ENCODE measurements at regions not wholly inside any gene's neighbourhood (a gene's known extent, or its start where the extent isn't known, plus 50 kb on each side); places are given as distances from the start of the nearest gene placed in this dataset.

DNA sequence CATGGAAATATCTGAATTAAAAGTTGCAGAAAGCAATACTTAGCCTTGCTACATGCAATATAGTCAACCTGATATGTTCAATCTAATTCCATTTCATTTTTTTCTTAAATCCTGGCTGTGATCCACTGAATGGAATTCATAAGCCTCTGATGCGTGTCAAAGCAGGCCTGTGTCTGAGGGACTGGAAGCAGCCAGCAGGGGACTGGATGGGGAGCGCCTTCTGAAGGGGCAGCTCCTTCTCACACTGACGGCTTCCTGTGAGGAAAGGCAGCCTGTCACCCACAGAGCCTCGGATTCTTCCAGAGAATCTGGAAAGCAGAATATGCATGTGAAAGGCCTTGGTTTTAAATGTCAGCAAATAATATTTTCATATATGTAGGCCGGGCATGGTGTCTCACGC, 73.5 kb downstream of the KCNF1 start:
- no peak for DNase-seq (ENCODE audit: low read depth in 2 of 2)

- DNase-seq (ENCODE audit: low read depth in 2 of 2) = no peak
These were observed 74.3 kb downstream of the KCNF1 start for GRCh38 chr2:10985901-10986535.

GRCh38 chr2:10987439-10987838, 75.7 kb downstream of the KCNF1 start:
- no peak for DNase-seq (ENCODE audit: low read depth in 2 of 2)

DNA sequence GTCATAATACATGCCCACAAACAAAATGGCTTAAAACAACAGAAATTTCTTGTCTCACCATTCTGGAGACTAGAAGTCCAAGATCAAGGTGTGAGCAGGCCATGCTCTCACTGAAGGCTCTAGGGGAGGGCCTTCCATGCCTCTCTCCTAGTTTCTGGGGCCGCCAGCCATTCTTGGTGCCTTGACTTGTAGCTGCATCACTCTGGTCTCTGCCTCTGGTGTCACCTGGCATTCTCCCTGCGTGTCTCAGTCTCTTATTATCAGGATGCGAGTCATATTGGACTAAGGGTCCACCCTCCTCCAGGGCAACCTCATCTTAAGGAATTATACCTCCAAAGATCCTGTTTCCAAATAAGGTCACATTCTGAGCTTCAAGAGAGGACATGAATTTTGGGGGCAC, 76.1 kb downstream of the KCNF1 start:
- no peak for DNase-seq (ENCODE audit: low read depth in 2 of 2)

DNA sequence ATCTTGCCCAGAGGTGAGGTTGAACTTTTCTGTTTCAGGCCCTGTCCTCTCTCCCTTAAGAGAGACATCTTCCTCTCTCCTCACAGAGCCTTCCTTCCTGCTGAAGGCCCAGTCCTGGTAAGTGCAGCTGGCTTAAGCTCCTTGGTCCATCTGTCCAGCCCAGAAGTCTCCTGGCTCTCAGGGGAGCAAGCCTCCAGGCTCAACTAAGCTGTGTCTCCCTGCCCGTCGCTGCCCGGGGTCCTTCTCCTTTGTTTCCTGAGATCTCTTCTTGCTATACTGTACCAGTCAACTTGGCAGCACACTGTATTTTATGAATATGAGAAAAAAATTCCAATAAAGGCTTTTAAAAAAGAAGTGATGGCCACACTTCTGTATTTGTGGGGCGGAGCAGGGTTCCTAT, 77.4 kb downstream of the KCNF1 start:
- no peak for DNase-seq (ENCODE audit: low read depth in 2 of 2)

GRCh38 chr2:10989782-10990181, 78.0 kb downstream of the KCNF1 start:
- DNase-seq (ENCODE audit: low read depth in 2 of 2) = no peak

DNA sequence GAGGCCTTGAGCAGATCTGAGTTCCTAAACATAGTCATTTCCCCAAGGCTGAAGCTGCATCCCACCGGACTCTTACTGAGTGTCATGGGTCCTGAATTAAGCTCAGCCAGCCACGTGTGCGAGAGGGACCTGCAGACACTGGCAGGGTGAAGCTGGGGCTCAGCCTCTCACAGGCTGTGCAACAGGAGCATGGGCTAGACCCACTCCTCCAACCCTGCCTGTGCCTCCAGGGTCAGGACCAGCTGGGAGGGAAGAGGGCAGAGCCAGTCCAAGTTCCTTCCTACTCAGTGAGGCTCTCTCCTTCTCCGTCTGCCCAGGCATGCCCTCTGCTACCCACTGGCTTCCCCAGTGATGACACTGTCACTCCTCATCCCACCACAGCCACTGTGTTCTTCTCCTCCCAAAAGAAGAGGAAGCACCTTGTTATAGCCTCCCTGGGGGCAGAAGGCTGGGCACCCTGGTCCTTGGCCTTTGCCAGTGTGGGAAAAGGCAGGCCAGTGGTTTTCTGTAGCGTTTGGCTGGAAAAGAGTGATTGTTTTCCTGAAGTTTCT, 78.9 kb downstream of the KCNF1 start:
- no peak for DNase-seq (ENCODE audit: low read depth in 2 of 2)

GRCh38 chr2:10992023-10992791, 80.5 kb downstream of the KCNF1 start:
- DNase-seq (ENCODE audit: low read depth in 2 of 2) = no peak

- no peak for DNase-seq (ENCODE audit: low read depth in 2 of 2)
These were observed 81.3 kb downstream of the KCNF1 start for GRCh38 chr2:10993001-10993481.

- no peak for DNase-seq (ENCODE audit: low read depth in 2 of 2)
These were observed 83.7 kb downstream of the KCNF1 start for GRCh38 chr2:10995366-10995970.

- DNase-seq (ENCODE audit: low read depth in 2 of 2) = peak; percentile 14 to 75
These were observed 92.5 kb downstream of the KCNF1 start for GRCh38 chr2:11004199-11004598.

- no peak for DNase-seq (ENCODE audit: low read depth in 2 of 2)
These were observed 93.3 kb downstream of the KCNF1 start for GRCh38 chr2:11005032-11005431.

- no peak for DNase-seq (ENCODE audit: low read depth in 2 of 2)
These were observed 94.5 kb downstream of the KCNF1 start for GRCh38 chr2:11006191-11006590.

DNA sequence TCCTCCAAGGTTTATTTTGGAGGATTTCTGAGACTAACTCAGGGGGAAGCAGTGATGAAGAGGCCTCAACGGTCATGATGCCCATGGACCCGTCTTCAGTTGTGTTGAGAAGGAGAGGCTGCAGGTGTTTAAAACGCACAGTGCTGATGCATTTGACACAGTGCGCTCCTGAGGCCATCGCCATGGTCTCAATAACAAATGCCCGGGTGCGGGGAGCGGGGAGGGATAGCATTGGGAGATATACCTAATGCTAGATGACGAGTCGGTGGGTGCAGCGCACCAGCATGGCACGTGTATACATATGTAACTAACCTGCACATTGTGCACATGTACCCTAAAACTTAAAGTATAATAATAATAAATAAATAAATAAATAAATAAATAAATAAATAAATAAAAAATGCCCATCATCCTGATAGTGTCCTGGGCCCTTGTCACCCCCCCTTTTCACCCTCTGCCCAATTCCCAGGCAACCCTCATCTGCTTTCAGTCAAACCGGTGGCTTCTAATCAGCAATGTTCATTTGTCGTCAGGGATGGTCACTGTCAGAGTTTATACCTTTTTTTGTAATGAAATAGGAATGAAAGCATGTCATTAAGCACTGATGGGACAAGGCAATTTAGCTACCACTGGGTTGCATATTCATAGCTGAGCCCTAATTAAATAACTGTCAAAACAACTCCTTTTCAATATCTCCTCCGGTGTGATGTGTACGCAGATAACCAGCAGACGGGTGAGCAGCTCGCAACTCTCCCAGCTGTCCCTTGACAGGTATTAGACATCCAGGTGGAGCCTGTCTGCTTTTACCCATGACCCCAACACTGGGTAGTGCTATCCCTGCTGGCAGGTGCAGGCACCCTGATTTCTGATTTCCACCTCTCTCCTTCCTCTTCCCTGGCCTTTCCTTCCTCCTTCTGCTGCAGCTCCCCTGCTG, 95.9 kb downstream of the KCNF1 start:
- DNase-seq (ENCODE audit: low read depth in 2 of 2) = no peak

- DNase-seq (ENCODE audit: low read depth in 2 of 2) = no peak
These were observed 97.0 kb downstream of the KCNF1 start for GRCh38 chr2:11008773-11009172.

DNA sequence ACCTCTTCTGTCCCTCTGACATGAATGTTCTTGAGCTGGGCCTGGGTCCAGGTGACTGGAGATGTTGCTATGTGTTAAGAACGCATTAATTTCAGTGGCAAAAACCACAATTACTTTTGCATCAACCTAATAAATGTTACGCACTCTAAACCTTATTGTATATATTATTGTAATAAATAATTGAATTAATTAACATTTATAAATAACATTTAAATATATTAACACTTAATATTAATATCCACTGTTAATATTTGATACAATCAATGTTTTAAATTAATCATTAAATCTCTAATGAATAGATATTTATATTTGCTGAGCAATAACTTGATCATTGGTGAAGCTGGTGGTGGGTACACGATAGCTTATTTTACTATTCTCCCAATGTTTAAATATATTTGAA, 97.4 kb downstream of the KCNF1 start:
- no peak for DNase-seq (ENCODE audit: low read depth in 2 of 2)

- no peak for DNase-seq (ENCODE audit: low read depth in 2 of 2)
These were observed 98.2 kb downstream of the KCNF1 start for GRCh38 chr2:11009891-11010290.

GRCh38 chr2:11011359-11011758, 99.6 kb downstream of the KCNF1 start:
- no peak for DNase-seq (ENCODE audit: low read depth in 2 of 2)

DNA sequence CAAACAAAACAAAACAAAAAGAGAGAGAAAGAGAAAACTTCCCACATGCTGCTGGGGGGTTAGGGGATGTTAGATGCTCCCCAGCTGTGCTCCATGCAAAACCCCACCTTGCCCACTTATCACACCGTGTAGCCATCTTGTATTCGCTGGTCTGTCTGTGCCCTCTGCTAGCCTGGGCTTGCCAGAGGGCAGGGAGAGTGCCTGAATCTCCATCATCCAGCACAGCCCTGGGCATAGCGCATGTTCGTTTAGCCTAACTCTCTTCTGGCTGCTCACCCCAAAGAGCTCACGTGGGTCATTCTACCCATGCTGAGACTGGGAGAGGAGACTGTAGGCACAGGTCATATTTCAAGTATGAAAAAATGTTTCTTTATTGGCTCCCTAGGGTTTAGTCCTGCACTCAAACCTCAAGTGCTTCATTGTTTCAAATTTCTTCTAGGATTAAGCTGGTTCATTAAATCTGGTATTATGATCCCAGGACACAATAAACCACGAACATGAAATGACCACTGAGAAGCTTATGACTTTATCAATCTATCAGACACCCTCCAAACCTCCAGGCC, 100.5 kb downstream of the KCNF1 start:
- no peak for DNase-seq (ENCODE audit: low read depth in 2 of 2)

GRCh38 chr2:11013196-11013595, 101.5 kb downstream of the KCNF1 start:
- no peak for DNase-seq (ENCODE audit: low read depth in 2 of 2)

DNA sequence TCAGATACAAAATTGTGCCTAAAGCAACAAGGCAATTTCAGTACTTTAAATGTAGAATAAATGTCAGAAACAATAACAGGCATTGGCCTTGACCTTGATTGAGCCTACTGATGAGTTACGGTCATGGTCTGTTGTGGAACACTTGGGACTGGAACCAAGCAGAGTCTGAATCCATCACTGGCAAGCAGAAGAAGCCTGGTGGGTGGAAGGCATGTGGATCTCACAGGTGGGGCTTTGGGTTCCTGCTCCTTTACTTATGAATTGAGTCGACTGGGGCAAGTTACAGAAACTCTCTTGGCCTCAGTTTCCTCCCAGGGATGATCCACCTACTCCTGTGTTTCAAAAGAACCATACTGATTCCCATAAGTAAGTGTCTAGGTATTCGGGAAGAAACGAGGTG, 102.3 kb downstream of the KCNF1 start:
- no peak for DNase-seq (ENCODE audit: low read depth in 2 of 2)
